HEK293T (cell line): ENCODE measurements at regions not wholly inside any gene's neighbourhood (a gene's known extent, or its start where the extent isn't known, plus 50 kb on each side); places are given as distances from the start of the nearest gene placed in this dataset.

Source experiments
- ARNT ChIP-seq: fragments of 450-650 bp; IDR thresholded peaks from 2 replicates; pipeline ENCODE4 v1.6.1; 2017; ENCODE audit warnings: mild to moderate bottlenecking
- BHLHE40 ChIP-seq: fragments of 450-650 bp; IDR thresholded peaks from 2 replicates; pipeline ENCODE4 v1.6.1; 2016; ENCODE audit warnings: mild to moderate bottlenecking, moderate library complexity, borderline replicate concordance
- ELF4 ChIP-seq: fragments of 450-650 bp; IDR thresholded peaks from 2 replicates; pipeline ENCODE4 v1.6.1; 2017; ENCODE audit warnings: antibody characterized with exemption
- FOXA1 ChIP-seq: fragments of 450-650 bp; IDR thresholded peaks from 2 replicates; pipeline ENCODE4 v1.6.1; 2016; ENCODE audit warnings: mild to moderate bottlenecking
- FOXK2 ChIP-seq: fragments of 450-650 bp; IDR thresholded peaks from 2 replicates; pipeline ENCODE4 v1.6.1; 2016; ENCODE audit warnings: mild to moderate bottlenecking
- FOXM1 ChIP-seq: fragments of 450-650 bp; IDR thresholded peaks from 2 replicates; pipeline ENCODE4 v1.6.1; 2017; ENCODE audit warnings: mild to moderate bottlenecking, borderline replicate concordance
- HDGF ChIP-seq: fragments of 450-650 bp; IDR thresholded peaks from 2 replicates; pipeline ENCODE4 v1.6.1; 2017; ENCODE audit warnings: antibody characterized with exemption, borderline replicate concordance
- SP1 ChIP-seq: fragments of 450-650 bp; IDR thresholded peaks from 2 replicates; pipeline ENCODE4 v1.6.1; 2017
- SUZ12 ChIP-seq: fragments of 450-650 bp; IDR thresholded peaks from 2 replicates; pipeline ENCODE4 v1.6.1; 2016; ENCODE audit warnings: mild to moderate bottlenecking
- TARDBP ChIP-seq: fragments of 450-650 bp; IDR thresholded peaks from 2 replicates; pipeline ENCODE4 v1.6.1; 2016
- ZNF384 ChIP-seq: fragments of 450-650 bp; IDR thresholded peaks from 2 replicates; pipeline ENCODE4 v1.6.1; 2016
- TF ChIP-seq, protein P1 (sequence below): fragments of 450-650 bp; IDR thresholded peaks from 2 replicates; pipeline ENCODE4 v1.6.1; 2016

DNA sequence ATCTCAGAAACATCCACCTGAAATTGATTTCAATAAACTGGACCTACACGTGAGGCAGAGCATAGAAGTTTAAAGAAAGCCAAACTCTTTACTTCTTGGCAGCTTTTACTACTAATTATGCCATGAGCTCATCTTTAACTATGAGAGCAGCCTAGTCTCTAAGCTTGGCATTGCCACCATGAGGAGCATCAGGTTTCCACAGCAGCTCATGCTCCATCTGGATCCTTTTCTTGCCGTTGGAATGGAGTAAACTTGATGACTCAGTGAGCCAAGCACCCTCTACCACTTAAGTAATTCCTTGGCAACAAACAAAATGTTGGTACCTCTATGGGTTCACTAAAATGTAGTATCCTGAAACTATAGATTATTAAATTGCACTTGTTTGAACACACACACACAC, 583.2 kb downstream of the EPHA3 start:
- no peak for TF ChIP-seq FOXM1
- TF ChIP-seq, protein P1, sequence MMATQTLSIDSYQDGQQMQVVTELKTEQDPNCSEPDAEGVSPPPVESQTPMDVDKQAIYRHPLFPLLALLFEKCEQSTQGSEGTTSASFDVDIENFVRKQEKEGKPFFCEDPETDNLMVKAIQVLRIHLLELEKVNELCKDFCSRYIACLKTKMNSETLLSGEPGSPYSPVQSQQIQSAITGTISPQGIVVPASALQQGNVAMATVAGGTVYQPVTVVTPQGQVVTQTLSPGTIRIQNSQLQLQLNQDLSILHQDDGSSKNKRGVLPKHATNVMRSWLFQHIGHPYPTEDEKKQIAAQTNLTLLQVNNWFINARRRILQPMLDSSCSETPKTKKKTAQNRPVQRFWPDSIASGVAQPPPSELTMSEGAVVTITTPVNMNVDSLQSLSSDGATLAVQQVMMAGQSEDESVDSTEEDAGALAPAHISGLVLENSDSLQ, result no peak
- TF ChIP-seq SUZ12, result no peak
- no peak for TF ChIP-seq SP1
- TF ChIP-seq FOXA1, result no peak
- no peak for TF ChIP-seq ARNT
- TF ChIP-seq TARDBP, result no peak
- no peak for TF ChIP-seq ZNF384
- no peak for TF ChIP-seq BHLHE40
- TF ChIP-seq FOXK2, result no peak
- no peak for TF ChIP-seq ELF4
- TF ChIP-seq HDGF, result no peak
